Prostate gland (tissue), 2 donors: ENCODE measurements at regions not wholly inside any gene's neighbourhood (a gene's known extent, or its start where the extent isn't known, plus 50 kb on each side); places are given as distances from the start of the nearest gene placed in this dataset.
"Not testable (repeated sequence)": the region's sequence is repeated elsewhere in the genome, so short reads cannot be mapped to it uniquely, and the experiment has no call there.

Experiments
- CTCF ChIP-seq, 4 experiments: fragments of 200-600 bp in 2 of 4; fragments of 450-650 bp in 2 of 4; sonication (generic) in 2 of 4; IDR thresholded peaks; 1 replicate in 3 of 4; 2 replicates in 1 of 4; pipeline ENCODE4 v1.5.1; 2016 to 2019; ENCODE audit warnings: antibody characterized with exemption in 4 of 4, mild to moderate bottlenecking in 2 of 4, moderate library complexity in 2 of 4
- POLR2A ChIP-seq: fragments of 450-650 bp; IDR thresholded peaks from one replicate; pipeline ENCODE4 v1.6.1; 2016; ENCODE audit warnings: antibody characterized with exemption, mild to moderate bottlenecking
- POLR2AphosphoS5 ChIP-seq: sonication (generic); formaldehyde crosslinking; IDR thresholded peaks from one replicate; pipeline ENCODE4 v1.6.1; 2017; ENCODE audit warnings: antibody characterized with exemption

DNA sequence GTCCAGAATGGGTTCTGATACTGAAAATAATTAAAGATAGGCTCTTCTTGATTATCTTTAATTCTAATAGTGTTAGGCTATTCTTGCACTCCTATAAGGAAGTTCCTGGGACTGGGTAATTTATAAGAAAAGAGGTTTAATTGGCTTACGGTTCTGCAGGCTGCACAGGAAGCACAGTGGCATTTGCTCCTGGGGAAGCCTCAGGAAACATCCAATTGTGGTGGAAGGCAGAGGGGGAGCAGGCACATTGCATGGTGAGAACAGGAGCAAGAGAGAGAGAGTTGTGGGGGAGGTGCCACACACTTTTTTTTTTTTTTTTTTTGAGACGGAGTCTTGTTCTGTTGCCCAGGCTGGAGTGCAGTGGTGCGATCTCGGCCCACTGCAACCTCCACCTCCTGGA, 540.3 kb downstream of the RFPL4B start:
- not testable (repeated sequence) for TF ChIP-seq POLR2A; CTCF (IDR thresholded peaks at IDR 0.05); POLR2AphosphoS5
